SK-N-MC (cell line): ENCODE measurements at regions not wholly inside any gene's neighbourhood (a gene's known extent, or its start where the extent isn't known, plus 50 kb on each side); places are given as distances from the start of the nearest gene placed in this dataset.

ENCODE experiments used
- DNase-seq: peaks from one replicate; pipeline ENCODE4 v3.0.0-alpha.2; 2011; ENCODE audit warnings: low read depth, low spot score
- H3K27ac ChIP-seq: fragments of 200-600 bp; sonication (generic); 2 replicates; pipeline ENCODE4 v1.5.1; 2016; ENCODE audit warnings: mixed run types
- H3K36me3 ChIP-seq: fragments of 200-600 bp; sonication (generic); 2 replicates; pipeline ENCODE4 v1.6.1; 2017; ENCODE audit warnings: antibody characterized with exemption, low read length, mixed read lengths; ENCODE audit not compliant: insufficient read depth
- H3K4me3 ChIP-seq: fragments of 200-600 bp; sonication (generic); 2 replicates; pipeline ENCODE4 v1.5.1; 2016
- H3K9ac ChIP-seq: fragments of 200-600 bp; sonication (generic); 2 replicates; pipeline ENCODE4 v1.8.0; 2017; ENCODE audit warnings: mixed run types, mixed read lengths; ENCODE audit not compliant: insufficient read length
- H3K9me3 ChIP-seq: fragments of 200-600 bp; sonication (generic); 2 replicates; pipeline ENCODE4 v1.6.1; 2017; ENCODE audit warnings: low read depth, mild to moderate bottlenecking, antibody characterized with exemption, low read length, moderate library complexity, mixed read lengths
- EZH2 ChIP-seq: fragments of 200-600 bp; sonication (generic); IDR thresholded peaks from one replicate; pipeline ENCODE4 v1.6.1; 2017; ENCODE audit warnings: antibody characterized with exemption
- FOXP2 ChIP-seq: optimal IDR thresholded peaks from 2 replicates; pipeline ENCODE3; 2011; ENCODE audit warnings: mild to moderate bottlenecking, moderate library complexity; ENCODE audit not compliant: insufficient read depth; ENCODE audit errors: extremely low read length, control extremely low read depth
- POLR2AphosphoS5 ChIP-seq: IDR thresholded peaks from 2 replicates; pipeline ENCODE4 v1.6.1; 2012; ENCODE audit warnings: mild to moderate bottlenecking, low read depth, low read length, borderline replicate concordance

DNA sequence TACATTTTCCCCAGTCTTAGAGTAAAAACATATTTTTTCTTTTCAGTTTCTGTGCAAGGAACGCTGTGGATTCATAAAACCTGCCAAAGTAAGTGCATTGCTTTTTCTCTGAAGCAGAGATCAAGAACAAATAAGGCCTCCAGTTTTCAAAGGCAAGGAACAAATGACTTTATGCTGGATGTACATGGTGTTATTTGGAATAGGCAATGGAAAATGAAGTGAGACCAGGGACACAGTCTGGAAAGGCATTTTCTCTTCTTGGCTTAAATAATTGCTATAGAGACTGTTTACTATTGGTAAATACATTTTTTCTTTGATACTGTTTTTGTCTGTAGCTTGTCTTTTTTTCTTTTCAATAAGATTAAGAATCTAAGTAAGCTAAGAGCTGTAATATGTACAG is 725.9 kb upstream of the MDGA2 start:
- no peak for TF ChIP-seq POLR2AphosphoS5
- TF ChIP-seq EZH2 = no peak
- no peak for TF ChIP-seq FOXP2
- no peaks in the 10 kb centered on the region for H3K9me3 ChIP-seq
- H3K4me3 ChIP-seq = no peak overlapping the region
- no peaks in the 10 kb centered on the region for H3K36me3 ChIP-seq
- no peak for DNase-seq
- no peak overlapping the region for H3K27ac ChIP-seq
- no peak overlapping the region for H3K9ac ChIP-seq

DNA sequence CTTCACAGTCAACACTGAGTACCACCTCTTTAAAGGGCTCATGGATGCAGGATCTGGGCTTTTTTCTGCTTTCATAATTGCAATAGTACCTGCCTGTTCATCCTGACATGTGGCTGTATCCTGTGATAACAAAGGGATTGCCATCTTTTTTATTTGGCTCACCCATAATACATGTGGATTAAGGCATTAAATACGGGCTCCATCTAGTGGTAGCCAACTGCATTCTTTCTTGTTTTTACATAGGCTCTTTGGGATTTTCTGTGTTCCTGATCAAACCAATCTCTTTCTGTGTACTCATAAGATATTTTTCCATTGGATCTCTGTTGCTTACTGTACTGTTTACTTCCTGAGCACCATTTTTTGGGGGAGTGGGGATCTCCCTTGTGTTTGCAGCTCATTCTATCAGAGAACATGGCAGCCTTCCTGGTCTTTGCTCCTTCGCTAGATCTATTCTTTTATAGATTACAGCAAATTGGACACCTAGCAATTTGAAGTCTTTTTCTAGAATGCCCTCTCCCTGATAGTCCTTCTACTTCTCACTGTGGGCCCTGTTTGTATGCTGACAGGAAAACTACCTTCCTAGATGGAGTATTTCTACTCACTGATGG is 723.4 kb upstream of the MDGA2 start:
- no peak overlapping the region for H3K9ac ChIP-seq
- no peaks in the 10 kb centered on the region for H3K9me3 ChIP-seq
- TF ChIP-seq FOXP2 = no peak
- no peak for TF ChIP-seq POLR2AphosphoS5
- TF ChIP-seq EZH2 = no peak
- no peak overlapping the region for H3K27ac ChIP-seq
- no peak overlapping the region for H3K4me3 ChIP-seq
- DNase-seq = peak; percentile 35
- H3K36me3 ChIP-seq = no peaks in the 10 kb centered on the region

DNA sequence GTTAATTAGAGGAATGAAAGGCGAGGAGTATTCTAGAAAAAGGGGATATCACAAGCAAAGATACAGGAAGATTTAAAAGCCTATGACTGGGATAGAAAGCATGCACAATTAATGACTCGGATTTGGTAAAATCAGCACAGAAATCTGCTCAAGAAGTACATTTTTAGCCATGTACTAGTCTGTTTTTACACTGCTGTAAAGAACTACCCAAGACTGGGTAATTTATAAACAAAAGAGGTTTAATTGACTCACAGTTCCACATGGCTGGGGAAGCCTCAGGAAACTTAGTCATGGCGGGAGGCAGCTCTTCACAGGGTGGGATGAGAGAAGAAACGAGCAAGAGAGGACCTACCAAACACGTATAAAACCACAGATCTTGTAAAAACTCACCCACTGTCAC is 716.3 kb upstream of the MDGA2 start:
- no peaks in the 10 kb centered on the region for H3K9me3 ChIP-seq
- no peak overlapping the region for H3K4me3 ChIP-seq
- H3K27ac ChIP-seq = no peak overlapping the region
- no peak for TF ChIP-seq POLR2AphosphoS5
- TF ChIP-seq FOXP2 = no peak
- no peak for TF ChIP-seq EZH2
- no peaks in the 10 kb centered on the region for H3K36me3 ChIP-seq
- DNase-seq = no peak
- H3K9ac ChIP-seq = no peak overlapping the region

DNA sequence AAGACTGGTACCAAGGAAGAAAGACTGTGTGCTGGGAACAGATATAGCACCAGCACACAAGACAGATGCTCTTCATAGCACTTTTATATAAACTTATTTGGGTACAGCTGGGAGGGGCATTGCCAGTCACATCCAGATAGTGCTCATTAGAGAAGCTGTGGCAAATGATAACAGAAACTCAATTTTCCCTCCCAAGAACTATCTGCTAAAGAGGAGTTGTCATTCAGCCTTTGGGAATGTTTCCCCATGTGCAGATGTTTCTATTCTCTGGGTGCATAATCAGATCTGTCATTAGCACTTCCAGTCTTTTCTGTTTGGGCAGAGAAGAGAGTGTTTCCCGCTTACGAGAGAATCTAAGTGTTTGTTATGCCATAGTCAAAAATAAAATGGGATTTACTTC is 714.9 kb upstream of the MDGA2 start:
- no peak for DNase-seq
- Histone ChIP-seq H3K9ac (no peak overlapping the region), H3K36me3 (no peaks in the 10 kb centered on the region), H3K9me3 (no peaks in the 10 kb centered on the region), H3K4me3 (no peak overlapping the region), H3K27ac (no peak overlapping the region)
- TF ChIP-seq POLR2AphosphoS5 = no peak
- TF ChIP-seq FOXP2 = no peak
- no peak for TF ChIP-seq EZH2

DNA sequence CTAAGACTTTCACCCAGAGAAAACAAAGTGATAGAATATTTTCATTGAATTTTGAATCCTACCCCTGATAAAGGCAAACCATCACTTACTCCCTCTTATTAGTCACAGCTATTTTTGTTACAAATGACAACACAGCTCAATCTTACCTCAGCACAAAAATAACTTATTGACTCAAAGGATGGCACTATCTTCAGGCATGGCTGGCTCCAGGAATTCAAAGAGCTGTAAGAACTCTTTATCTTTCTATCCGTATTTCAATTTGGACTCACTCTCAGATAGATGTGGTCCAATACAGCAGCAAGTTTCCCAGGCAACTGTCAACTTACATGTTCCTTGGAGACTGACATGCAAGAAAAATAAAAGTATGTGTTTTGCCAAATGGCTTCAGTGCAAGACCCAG is 709.4 kb upstream of the MDGA2 start:
- Histone ChIP-seq H3K36me3 (no peaks in the 10 kb centered on the region), H3K9ac (no peak overlapping the region), H3K4me3 (no peak overlapping the region), H3K27ac (no peak overlapping the region), H3K9me3 (no peaks in the 10 kb centered on the region)
- TF ChIP-seq POLR2AphosphoS5 (no peak), EZH2 (no peak)
- no peak for DNase-seq

DNA sequence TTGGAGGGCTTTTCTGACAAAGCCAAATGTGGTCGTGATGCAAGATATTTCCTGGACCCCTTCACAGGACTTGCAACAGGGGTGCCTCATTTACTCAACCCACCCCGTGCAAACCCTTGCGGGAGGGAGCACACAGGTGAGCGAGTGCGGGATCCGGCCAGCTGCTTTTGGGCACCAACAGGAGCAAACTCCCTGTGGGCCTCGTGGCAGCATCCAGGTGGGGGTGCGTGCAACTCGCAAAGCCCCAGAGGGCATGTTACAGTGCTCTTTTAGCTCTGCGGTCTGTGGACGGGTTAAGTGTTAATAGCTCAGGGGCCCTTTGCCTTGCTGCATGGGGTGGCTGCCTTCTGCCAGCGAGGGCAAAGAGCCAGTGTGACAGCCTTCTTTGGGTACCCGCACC is 707.6 kb upstream of the MDGA2 start:
- no peak for TF ChIP-seq EZH2
- TF ChIP-seq POLR2AphosphoS5 = no peak
- no peak for TF ChIP-seq FOXP2
- Histone ChIP-seq H3K9me3 (no peaks in the 10 kb centered on the region), H3K27ac (no peak overlapping the region), H3K36me3 (no peaks in the 10 kb centered on the region), H3K9ac (no peak overlapping the region), H3K4me3 (no peak overlapping the region)
- no peak for DNase-seq

DNA sequence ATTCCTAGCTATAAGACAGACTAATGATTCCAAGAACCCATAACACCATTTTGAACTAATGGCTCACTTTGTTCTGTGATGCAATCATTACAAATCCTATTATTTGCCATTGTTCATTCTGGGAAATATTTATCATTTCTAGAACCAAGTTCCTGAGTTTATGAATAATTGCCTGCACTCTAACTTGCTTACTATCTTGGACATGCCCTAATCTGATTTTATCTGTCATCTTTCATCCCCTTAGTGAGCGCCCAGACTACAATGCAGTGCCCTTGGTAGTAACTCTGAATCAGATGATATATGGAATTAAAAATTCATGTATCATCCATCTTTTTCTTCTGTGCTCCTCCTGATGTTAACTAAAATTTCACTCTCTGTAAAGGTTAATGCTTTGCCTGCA is 703.1 kb upstream of the MDGA2 start:
- Histone ChIP-seq H3K9me3 (no peaks in the 10 kb centered on the region), H3K36me3 (no peaks in the 10 kb centered on the region), H3K27ac (no peak overlapping the region), H3K9ac (no peak overlapping the region), H3K4me3 (no peak overlapping the region)
- DNase-seq = no peak
- TF ChIP-seq EZH2 (no peak), FOXP2 (no peak), POLR2AphosphoS5 (no peak)

DNA sequence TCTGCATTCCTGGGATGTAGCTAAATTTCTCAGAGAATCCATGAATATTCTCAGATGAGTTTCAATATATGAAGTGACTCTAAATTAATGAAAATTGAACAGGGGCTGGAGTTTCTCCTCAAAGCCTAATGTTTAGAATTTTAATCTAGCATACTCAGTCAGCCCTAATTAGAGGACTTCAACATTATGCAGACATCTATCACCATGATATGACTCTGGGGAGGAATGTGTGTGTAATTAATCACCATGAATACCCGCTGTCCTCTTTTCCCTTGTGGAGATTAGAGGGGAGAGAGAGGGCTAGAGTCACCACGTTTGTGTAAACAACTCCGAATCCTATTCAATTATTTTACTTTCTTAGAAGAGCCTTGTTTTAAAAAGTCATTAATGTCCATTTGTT is 698.6 kb upstream of the MDGA2 start:
- H3K4me3 ChIP-seq = no peak overlapping the region
- H3K36me3 ChIP-seq = no peaks in the 10 kb centered on the region
- no peaks in the 10 kb centered on the region for H3K9me3 ChIP-seq
- TF ChIP-seq FOXP2 = no peak
- TF ChIP-seq EZH2 = no peak
- TF ChIP-seq POLR2AphosphoS5 = no peak
- no peak overlapping the region for H3K27ac ChIP-seq
- no peak overlapping the region for H3K9ac ChIP-seq
- DNase-seq = no peak

DNA sequence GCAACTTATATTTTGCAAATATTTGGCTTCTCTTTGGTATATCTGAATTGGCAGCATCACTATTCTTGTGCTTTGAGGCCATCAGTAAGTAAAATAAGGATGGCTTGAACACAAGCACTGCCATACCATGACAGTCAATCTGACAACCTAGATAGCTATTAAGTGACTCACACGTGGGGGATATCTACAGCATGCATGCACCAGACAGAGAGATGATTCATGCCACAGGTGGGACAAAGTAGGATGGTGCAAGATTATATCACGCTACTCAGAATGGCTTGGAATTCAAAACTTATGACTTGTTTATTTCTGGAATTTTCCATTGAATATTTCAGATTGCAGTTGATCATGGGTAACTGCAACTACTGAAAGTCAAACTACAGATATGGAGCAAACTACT is 675.6 kb upstream of the MDGA2 start:
- DNase-seq = no peak
- Histone ChIP-seq H3K27ac (no peak overlapping the region), H3K4me3 (no peak overlapping the region), H3K36me3 (no peaks in the 10 kb centered on the region), H3K9me3 (no peaks in the 10 kb centered on the region), H3K9ac (no peak overlapping the region)
- TF ChIP-seq POLR2AphosphoS5 (no peak), EZH2 (no peak), FOXP2 (no peak)

DNA sequence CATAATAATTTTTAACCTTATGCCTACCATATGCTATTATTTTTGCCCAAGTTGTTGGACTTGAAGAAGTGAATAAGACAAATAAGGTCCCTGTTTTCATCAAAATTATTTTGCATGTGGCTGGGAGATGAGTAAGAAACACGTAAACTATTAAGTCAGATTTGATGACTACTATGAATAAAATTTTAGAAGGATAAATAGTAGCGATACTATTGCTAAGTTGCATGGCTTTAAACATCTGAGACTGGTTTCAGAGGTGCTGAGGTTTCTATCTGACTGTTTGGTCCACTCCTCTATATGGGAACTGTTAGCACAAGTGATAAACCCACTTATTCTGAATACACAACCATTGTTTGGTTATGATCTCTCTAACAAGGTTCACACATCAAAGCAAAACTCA is 674.3 kb upstream of the MDGA2 start:
- H3K4me3 ChIP-seq = no peak overlapping the region
- DNase-seq = no peak
- no peaks in the 10 kb centered on the region for H3K9me3 ChIP-seq
- H3K27ac ChIP-seq = no peak overlapping the region
- no peaks in the 10 kb centered on the region for H3K36me3 ChIP-seq
- no peak overlapping the region for H3K9ac ChIP-seq
- TF ChIP-seq POLR2AphosphoS5 (no peak), FOXP2 (no peak), EZH2 (no peak)
